OCI-LY3 (cell line): ENCODE measurements at regions not wholly inside any gene's neighbourhood (a gene's known extent, or its start where the extent isn't known, plus 50 kb on each side); places are given as distances from the start of the nearest gene placed in this dataset.

Source experiments
- EZH2phosphoT487 ChIP-seq: fragments of 200-600 bp; shearing (Covaris generic); IDR thresholded peaks from 2 replicates; pipeline ENCODE4 v1.6.1; 2018; ENCODE audit warnings: antibody characterized with exemption, mixed run types, low read depth
- TF ChIP-seq, protein P1 (sequence below): fragments of 200-600, 300-600 bp; sonication (generic); IDR thresholded peaks from 2 replicates; pipeline ENCODE4 v1.5.1; 2014; ENCODE audit warnings: antibody characterized with exemption, low read length, low read depth

DNA sequence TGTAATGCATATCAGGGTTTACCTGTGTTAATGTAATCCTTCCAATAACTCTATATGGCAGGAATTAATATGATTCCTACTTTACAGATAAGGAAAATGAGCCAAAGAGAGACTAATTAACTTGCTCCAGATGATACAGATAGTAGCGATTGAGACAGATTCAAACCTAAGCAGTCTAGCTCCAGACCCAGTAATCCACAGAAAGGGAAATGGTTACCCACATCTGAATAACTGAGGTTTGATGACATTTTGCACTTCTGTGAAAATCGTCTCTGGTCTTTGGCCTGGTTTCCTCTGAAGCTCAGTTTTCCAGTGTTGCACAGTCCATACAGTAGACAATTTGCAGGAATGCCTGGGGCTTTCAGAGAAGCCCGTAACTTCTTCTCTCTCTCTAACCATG is 177.1 kb upstream of the UMPS start:
- TF ChIP-seq, protein P1, sequence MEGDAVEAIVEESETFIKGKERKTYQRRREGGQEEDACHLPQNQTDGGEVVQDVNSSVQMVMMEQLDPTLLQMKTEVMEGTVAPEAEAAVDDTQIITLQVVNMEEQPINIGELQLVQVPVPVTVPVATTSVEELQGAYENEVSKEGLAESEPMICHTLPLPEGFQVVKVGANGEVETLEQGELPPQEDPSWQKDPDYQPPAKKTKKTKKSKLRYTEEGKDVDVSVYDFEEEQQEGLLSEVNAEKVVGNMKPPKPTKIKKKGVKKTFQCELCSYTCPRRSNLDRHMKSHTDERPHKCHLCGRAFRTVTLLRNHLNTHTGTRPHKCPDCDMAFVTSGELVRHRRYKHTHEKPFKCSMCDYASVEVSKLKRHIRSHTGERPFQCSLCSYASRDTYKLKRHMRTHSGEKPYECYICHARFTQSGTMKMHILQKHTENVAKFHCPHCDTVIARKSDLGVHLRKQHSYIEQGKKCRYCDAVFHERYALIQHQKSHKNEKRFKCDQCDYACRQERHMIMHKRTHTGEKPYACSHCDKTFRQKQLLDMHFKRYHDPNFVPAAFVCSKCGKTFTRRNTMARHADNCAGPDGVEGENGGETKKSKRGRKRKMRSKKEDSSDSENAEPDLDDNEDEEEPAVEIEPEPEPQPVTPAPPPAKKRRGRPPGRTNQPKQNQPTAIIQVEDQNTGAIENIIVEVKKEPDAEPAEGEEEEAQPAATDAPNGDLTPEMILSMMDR = no peak
- TF ChIP-seq EZH2phosphoT487 = no peak
